ENCODE measurements at regions not wholly inside any gene's neighbourhood (a gene's known extent, or its start where the extent isn't known, plus 50 kb on each side); places are given as distances from the start of the nearest gene placed in this dataset.

DNA sequence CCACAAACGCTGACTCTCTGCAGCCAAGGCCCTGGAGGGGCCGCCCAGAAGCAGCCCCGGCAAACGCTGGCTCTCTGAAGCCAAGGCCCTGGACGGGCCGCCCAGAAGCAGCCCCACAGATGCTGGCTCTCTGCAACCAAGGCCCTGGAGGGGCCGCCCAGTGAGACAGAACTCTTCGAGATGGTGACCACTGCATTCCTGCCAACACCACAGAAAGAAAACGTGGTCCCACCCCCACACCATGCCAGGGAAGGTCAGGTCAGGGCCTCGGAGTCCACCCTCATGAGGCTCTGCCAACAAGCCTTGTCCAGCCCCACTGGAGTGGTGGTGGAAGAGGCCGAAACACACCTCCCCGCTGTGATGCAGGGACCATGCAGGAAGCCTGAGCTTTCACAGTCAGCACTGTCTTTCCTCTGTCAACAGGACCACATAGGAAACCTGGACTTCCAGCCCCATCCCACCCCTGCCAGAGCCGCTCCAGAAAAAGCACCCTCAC, 97.5 kb downstream of the DLL1 start:
- TF ChIP-seq, protein P1, sequence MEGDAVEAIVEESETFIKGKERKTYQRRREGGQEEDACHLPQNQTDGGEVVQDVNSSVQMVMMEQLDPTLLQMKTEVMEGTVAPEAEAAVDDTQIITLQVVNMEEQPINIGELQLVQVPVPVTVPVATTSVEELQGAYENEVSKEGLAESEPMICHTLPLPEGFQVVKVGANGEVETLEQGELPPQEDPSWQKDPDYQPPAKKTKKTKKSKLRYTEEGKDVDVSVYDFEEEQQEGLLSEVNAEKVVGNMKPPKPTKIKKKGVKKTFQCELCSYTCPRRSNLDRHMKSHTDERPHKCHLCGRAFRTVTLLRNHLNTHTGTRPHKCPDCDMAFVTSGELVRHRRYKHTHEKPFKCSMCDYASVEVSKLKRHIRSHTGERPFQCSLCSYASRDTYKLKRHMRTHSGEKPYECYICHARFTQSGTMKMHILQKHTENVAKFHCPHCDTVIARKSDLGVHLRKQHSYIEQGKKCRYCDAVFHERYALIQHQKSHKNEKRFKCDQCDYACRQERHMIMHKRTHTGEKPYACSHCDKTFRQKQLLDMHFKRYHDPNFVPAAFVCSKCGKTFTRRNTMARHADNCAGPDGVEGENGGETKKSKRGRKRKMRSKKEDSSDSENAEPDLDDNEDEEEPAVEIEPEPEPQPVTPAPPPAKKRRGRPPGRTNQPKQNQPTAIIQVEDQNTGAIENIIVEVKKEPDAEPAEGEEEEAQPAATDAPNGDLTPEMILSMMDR (IDR thresholded peaks at IDR 0.05; ENCODE audit: low read depth, low read length, poor library complexity, severe bottlenecking) = no peak
- TF ChIP-seq EZH2phosphoT487 (IDR thresholded peaks at IDR 0.05; ENCODE audit: borderline replicate concordance, low read length) = no peak
